Small intestine (tissue), 7 donors: ENCODE measurements at regions not wholly inside any gene's neighbourhood (a gene's known extent, or its start where the extent isn't known, plus 50 kb on each side); places are given as distances from the start of the nearest gene placed in this dataset.
A peak's percentile ranks its signal among the peaks of the same experiment; 100 is the strongest.

Experiments used
- DNase-seq, 2 donors: peaks; one replicate each; pipeline versions ENCODE4 v3.0.0 to v3.0.0-alpha.2; 2013
- FAIRE-seq: peaks from 2 replicates; lab custom pipeline; 2012; peaks lifted over from hg19 to GRCh38; lab: Jason Lieb, UNC
- H3K27ac ChIP-seq, 3 donors: one replicate each; pipeline ENCODE4 v1.5.1; 2013; ENCODE audit warnings: low read length in 2 of 3, mild to moderate bottlenecking in 2 of 3, control low read depth in 1 of 3, inconsistent platforms in 1 of 3, low read depth in 1 of 3, moderate library complexity in 1 of 3
- H3K27me3 ChIP-seq, 3 donors: one replicate each; pipeline ENCODE4 v1.6.1; 2013; ENCODE audit warnings: low read length in 3 of 3, inconsistent platforms in 1 of 3; ENCODE audit not compliant: control insufficient read depth in 3 of 3, insufficient read depth in 3 of 3
- H3K36me3 ChIP-seq, 3 donors: one replicate each; pipeline ENCODE4 v1.6.1; 2013; ENCODE audit warnings: low read length in 3 of 3, inconsistent platforms in 1 of 3, low read depth in 1 of 3, mild to moderate bottlenecking in 1 of 3, moderate library complexity in 1 of 3; ENCODE audit not compliant: control insufficient read depth in 3 of 3, insufficient read depth in 2 of 3
- H3K4me1 ChIP-seq, 3 donors: one replicate each; pipeline ENCODE4 v1.6.1; 2013; ENCODE audit warnings: low read length in 2 of 3, inconsistent platforms in 1 of 3, low read depth in 1 of 3, mild to moderate bottlenecking in 1 of 3, moderate library complexity in 1 of 3; ENCODE audit not compliant: control insufficient read depth in 3 of 3, insufficient read depth in 2 of 3
- H3K4me3 ChIP-seq, 3 donors: one replicate each; pipeline ENCODE4 v1.5.1; 2013; ENCODE audit warnings: low read length in 3 of 3, control low read depth in 1 of 3, inconsistent platforms in 1 of 3, low read depth in 1 of 3, mild to moderate bottlenecking in 1 of 3, moderate library complexity in 1 of 3
- H3K9me3 ChIP-seq, 2 donors: one replicate each; pipeline ENCODE4 v1.6.1; 2013; ENCODE audit warnings: low read depth in 1 of 2, low read length in 1 of 2; ENCODE audit not compliant: control insufficient read depth in 2 of 2, insufficient read depth in 1 of 2
- WGBS, 3 donors: extraction: QIAGEN DNeasy Blood & Tissue Kit; methylation state at CpG; one replicate each; pipeline ENCODE4 v1.1.7; 2013; 5-methylcytosine and 5-hydroxymethylcytosine counted together
- donor health status: healthy with polysubstance abuse.
- donor health status: control.
- donor health status: control.
- donor health status: Bipolar disorder and iron deficiency.
- donor health status: healthy.

DNA sequence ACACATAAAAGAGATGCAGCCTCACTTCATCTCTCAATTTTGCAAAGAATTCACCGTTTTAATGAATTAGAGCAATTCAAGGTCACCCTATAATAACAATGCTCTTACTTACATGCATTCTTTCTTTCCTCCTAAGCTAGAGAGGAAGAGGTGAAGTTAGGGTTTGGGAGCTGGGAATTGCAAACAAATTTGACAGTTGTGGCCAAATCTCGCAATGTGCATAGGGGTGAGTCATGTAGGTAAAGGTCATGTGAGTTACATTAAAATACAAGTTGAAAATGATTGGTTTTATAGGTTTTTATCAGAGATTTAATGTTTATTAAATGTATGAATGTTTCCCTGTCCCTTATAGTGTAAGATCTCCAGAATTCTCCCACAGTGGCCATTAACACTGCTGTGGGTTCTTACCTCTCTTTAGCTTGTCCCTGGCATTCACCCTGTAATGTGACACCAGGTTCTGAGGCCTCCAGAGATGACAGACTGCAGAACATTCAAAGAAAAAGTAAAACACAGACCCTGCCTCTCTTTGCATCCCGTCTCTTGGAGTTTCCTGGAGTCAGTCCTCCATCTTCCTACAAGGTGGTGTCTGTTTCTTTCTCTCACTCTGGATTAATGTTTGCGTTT is 53.7 kb upstream of the LGALSL start:
- Histone ChIP-seq H3K27ac (peak overlapping the region in 1 of 3 donors; percentile 71), H3K4me1 (peaks cover 15 to 49% (median 33%) of the 10 kb centered on the region in 3 donors), H3K9me3 (no peaks in the 10 kb centered on the region), H3K4me3 (no peak overlapping the region), H3K27me3 (no peaks in the 10 kb centered on the region), H3K36me3 (peaks cover 0 to 3% (median 0%) of the 10 kb centered on the region in 3 donors)
- FAIRE-seq (no peak), DNase-seq (no peak)
- WGBS, 3 donors, result 59 to 76% (median 60%) methylated on average over 4 of the region's 4 CpGs

DNA sequence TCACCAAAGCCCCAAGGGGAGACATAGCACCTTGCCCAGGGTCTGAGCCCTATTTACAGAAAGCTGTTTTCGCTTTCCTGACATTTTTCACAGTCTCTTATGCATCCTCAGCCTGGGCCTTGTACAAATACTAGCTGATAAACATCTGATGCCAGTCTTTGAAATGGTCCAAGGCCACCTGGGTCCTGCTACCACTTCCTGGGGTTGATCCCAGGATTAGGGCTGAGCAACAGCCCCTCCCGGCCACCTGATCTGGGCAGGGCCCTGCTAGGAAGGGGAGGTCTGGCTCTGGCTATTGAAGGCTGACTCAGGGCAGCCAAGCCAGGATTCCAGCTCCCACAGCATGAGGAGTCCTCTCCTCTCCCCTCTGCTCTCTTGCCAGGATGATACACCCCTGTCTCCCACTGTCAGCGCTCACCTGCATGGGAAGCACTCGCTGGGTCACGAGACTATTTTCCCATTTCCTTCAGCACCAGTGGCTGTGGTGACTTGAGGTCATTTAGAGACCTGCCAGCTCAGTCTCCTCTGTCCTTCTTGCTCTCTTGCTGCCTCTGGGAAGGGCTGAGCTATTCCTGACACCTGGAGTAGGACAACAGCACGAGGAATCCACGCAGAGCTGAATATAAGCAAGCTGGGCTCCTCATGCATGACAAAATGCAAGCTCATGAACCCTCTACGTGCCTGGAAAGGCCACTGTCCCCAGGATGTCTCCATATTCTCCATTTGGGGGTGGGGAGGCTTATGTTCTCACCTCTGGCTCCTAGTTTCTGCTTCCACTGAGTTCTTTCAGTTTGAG is 53.0 kb upstream of the LGALSL start:
- 40 to 70% (median 53%) methylated on average over 8 of the region's 8 CpGs for WGBS, 3 donors
- peaks cover 15 to 56% (median 37%) of the 10 kb centered on the region in 3 donors for H3K4me1 ChIP-seq

DNA sequence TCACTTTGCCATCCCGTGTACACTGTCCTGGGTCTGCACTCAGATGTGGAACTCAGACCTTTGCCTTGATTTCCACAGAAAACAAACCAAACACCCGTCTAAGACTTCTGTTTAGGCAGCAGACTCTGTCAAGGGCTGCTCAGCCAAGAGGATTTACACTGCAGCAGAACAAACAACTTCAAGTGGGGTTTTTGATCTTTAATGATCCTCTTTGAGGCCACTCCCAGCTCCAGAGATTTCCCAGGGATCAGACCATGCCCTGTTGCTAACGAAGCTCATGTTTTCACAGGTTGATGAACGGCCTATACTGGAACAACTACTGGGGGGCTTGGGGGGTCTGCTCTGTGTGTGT is 52.5 kb upstream of the LGALSL start:
- Histone ChIP-seq H3K9me3 (no peaks in the 10 kb centered on the region), H3K27me3 (no peaks in the 10 kb centered on the region), H3K4me1 (peaks cover 15 to 62% (median 37%) of the 10 kb centered on the region in 3 donors), H3K4me3 (no peak overlapping the region), H3K36me3 (peaks cover 0 to 3% (median 0%) of the 10 kb centered on the region in 3 donors), H3K27ac (peak overlapping the region in 2 of 3 donors; percentile 11 to 71)
- WGBS, 3 donors, result 10 to 38% (median 36%) methylated on average over 4 of the region's 4 CpGs
- no peak for FAIRE-seq
- peak; percentile 72 to 75 for DNase-seq

More for the DNA sequence above, 53.0 kb upstream of the LGALSL start:
- DNase-seq, result no peak
- FAIRE-seq, result no peak
- H3K4me3 ChIP-seq, result no peak overlapping the region
- H3K36me3 ChIP-seq, result peaks cover 0 to 3% (median 0%) of the 10 kb centered on the region in 3 donors
- no peaks in the 10 kb centered on the region for H3K9me3 ChIP-seq
- H3K27ac ChIP-seq, result peak overlapping the region in 2 of 3 donors; percentile 11 to 71
- H3K27me3 ChIP-seq, result no peaks in the 10 kb centered on the region

DNA sequence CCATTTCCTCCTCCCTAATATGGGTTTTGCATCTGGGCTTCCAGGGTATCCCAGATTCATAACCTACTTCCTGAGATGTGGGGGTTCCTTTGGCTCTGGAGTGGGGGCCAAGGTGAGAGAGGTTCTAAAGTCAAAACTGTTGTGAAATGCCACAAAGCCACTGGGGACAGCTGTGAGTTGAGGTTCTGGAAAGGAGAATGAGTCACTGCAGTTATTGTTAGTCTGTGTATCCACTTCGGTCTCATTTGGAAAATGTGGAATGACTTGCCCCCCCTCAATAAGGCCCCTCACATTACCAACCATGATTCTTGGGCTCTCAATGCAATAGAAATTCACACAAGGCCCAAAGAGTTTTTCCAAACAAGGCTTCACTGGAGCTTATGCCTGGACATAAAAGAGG is 51.1 kb upstream of the LGALSL start:
- peaks cover 0 to 3% (median 0%) of the 10 kb centered on the region in 3 donors for H3K36me3 ChIP-seq
- FAIRE-seq (no peak), DNase-seq (peak; percentile 59 to 62)
- peaks cover 15 to 68% (median 37%) of the 10 kb centered on the region in 3 donors for H3K4me1 ChIP-seq
- H3K27me3 ChIP-seq, result no peaks in the 10 kb centered on the region
- WGBS, 3 donors, result 25 to 60% (median 41%) methylated on average over 1 of the region's 1 CpG
- no peak overlapping the region for H3K4me3 ChIP-seq
- peak overlapping the region in 2 of 3 donors; percentile 93 to 96 for H3K27ac ChIP-seq
- no peaks in the 10 kb centered on the region for H3K9me3 ChIP-seq

DNA sequence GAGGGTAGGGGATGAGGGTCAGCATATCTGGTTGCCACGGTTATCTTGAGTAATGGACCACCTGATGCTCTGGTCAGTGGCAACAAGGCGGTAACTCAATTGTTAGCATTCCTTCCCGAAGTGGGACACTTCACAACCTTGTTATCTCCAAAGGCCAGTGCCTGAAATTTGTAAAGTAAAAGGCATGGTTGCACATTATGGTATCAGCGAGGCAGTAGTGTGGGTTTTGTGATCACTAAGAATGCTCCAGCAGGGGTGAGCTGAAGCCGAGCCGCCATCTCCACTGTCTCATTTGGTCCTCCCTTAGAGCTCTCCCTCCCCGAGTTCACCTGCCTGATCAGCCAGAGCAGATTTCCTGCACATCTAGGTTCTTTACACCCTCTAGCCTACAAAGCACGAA is 50.5 kb upstream of the LGALSL start:
- 79 to 87% (median 81%) methylated on average over 8 of the region's 8 CpGs for WGBS, 3 donors
- peaks cover 15 to 65% (median 37%) of the 10 kb centered on the region in 3 donors for H3K4me1 ChIP-seq
- no peak for DNase-seq
- no peaks in the 10 kb centered on the region for H3K9me3 ChIP-seq
- H3K36me3 ChIP-seq, result peaks cover 0 to 3% (median 0%) of the 10 kb centered on the region in 3 donors
- H3K27ac ChIP-seq, result peak overlapping the region; percentile 69 to 96 (median 93)
- no peak overlapping the region for H3K4me3 ChIP-seq
- no peaks in the 10 kb centered on the region for H3K27me3 ChIP-seq
- FAIRE-seq, result no peak

DNA sequence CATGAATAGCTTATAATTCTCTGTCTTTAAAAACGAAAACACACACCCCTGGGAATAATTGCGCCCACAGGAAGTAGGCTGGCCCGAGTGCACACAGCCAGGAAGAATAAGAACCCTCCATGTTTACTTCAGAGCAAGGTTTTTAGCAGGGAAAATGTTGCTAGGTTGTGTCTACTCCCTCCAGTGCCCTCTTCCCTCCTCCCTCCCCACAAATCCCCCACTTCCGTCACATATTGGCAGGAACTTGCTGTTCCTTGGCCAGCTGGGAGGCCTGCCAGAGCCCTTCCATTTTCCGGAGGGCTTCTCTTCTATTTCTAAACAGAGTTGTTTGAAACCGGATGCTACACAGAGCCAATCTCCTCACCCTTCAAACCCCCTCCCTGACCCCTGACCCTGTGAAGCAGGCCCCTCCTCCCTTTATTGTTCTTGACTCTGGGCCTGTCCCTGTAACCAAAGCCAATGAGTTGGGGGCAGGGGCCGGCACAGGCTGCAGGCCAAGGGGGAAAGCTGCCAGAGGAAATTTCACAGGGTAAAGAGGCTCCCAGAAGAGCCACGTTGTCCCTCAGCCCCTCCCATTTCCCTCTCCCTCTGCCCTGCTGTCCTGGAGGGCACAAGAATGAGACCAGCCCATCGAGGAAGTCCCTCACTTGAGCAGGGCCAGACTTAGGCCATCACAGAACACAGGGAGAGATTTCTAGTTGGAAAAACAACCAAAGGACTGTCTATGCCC is 49.8 kb upstream of the LGALSL start:
- H3K9me3 ChIP-seq, result no peaks in the 10 kb centered on the region
- no peaks in the 10 kb centered on the region for H3K27me3 ChIP-seq
- 15 to 19% (median 16%) methylated on average over 9 of the region's 9 CpGs for WGBS, 3 donors
- peak; percentile 59 to 68 for DNase-seq
- no peak overlapping the region for H3K4me3 ChIP-seq
- H3K36me3 ChIP-seq, result peaks cover 0 to 3% (median 0%) of the 10 kb centered on the region in 3 donors
- H3K4me1 ChIP-seq, result peaks cover 15 to 65% (median 37%) of the 10 kb centered on the region in 3 donors
- no peak for FAIRE-seq
- H3K27ac ChIP-seq, result peak overlapping the region; percentile 69 to 96 (median 93)
